ENCODE measurements at regions not wholly inside any gene's neighbourhood (a gene's known extent, or its start where the extent isn't known, plus 50 kb on each side); places are given as distances from the start of the nearest gene placed in this dataset.
"Not testable (repeated sequence)": the region's sequence is repeated elsewhere in the genome, so short reads cannot be mapped to it uniquely, and the experiment has no call there.

DNA sequence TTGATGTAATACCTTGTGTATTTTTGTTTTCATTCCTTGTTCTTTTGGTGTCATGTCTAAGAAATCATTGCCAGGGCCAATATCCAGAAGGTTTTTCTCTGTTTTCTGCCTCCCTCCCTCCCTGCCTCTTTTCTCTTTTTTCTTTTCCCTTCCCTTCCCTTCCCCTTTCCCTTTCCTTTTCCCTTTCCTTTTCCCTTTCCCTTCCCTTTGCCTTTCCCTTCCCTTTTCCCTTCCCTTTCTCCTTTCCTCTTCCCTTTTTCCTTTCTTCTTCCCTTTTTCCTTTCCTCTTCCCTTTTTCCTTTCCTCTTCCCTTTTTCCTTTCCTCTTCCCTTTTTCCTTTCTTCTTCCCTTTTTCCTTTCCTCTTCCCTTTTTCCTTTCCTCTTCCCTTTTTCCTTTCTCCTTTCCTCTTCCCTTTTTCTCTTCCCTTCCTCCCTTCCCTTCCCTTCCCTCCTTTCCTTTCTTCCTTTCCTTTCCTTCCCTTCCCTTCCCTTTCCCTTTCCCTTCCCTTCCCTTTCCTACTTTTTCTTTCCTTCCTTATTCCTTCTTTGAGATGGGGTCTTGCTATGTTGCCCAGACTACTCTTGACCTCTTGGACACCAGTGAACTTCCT is 646.1 kb downstream of the RAPGEF2 start:
- DNase-seq, result no peak

DNA sequence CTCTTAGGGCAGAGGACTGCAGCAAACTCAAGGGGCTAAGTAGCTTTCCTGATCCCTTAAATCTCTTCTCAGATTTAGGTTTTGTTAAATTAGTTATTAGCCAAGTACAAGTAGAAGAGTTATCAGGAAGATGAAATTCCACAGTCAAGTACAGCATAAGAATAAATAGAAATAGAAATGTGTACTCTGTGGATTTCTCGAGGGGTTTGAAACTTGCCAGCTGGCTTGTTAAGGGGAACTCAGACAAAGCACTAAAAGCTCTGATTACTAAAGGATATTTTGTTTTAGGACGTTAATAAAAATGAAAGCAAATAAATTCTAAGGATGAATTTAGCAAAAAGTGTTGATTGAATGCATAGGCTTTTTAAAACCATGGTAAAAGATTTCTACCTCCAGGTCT is 654.6 kb downstream of the RAPGEF2 start:
- DNase-seq, result no peak

DNA sequence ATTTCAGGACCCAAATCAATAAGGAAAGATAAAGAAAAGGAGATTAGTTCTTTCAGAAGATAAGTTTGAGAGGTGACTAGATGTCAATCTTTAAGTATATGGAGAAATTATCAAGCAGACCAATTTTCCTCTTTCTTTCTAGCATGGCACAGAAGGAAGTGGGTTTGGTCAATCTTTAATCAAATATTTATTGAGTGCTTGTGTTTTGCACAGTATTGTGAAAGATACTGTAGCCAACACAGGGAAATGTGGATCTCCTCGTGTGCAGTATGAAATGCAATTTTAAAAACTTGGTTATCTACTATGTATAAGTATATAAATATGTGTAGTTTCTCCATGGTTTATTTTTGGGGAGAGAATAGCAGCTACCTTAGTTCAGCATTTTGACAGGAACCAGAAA is 655.2 kb downstream of the RAPGEF2 start:
- DNase-seq, result no peak

DNA sequence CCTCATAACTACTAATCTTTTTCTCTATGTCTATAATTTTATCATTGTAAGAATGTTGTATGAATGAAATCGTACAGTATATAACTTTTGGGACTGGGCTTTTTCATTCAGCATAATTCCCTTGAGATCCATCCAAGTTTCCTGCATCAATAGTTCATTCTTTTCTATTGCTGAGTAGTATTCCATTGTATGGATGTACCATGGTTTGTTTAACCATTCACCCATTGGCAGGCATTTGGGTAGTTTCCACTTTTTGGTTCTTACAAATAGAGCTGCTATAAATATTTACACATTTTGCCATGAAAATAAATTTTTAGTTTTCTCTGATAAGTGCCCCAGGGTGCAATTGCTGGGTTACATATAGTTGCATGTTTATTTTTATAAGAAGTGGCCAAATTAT is 659.8 kb downstream of the RAPGEF2 start:
- no peak for DNase-seq

DNA sequence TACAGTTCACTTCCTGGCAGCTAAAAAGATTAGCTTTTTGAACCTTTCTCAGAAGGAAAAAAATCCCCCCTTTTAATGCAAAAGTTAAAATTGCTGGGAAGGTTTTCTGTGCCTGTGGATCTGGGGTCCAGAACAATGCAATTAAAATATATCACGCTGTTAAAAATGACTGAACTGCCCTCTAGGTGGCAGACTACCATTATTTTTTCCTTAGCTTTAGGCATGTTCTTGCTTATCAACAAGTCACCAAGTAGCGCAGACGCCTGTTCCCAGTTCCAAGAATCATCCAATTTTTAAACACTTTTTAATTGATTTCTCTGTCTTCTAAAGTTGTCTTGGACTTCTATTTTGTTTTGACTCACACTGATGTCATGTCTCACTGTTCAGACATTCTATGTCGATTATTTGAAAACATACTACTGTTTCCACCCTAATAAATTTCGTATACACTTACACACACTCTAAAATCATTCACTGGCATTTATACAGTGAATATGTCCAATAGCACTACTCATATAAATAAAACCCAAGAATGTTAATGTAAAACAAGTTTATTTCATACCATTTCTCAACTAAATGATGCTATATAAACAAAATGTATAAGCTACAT is 661.6 kb downstream of the RAPGEF2 start:
- peak in 1 of 2 experiments; percentile 6 for DNase-seq

DNA sequence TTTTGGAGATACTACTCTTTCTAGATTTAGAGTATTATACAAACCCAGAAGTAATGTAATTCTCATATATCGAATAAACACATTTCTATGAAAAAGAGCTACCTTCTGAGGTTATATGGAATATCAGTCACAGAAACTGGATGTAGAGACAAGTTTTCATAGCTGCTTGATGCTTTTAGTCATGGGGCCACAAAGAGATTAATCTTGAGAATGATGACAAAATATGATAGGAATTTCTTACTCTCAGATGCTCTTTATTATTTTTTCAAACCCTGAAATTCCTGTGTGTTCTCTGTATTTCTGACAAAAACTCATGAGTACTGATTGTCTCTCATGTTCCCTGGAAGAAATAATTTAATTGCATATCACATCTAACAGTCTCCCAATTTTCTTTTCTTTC is 662.5 kb downstream of the RAPGEF2 start:
- DNase-seq, result no peak

DNA sequence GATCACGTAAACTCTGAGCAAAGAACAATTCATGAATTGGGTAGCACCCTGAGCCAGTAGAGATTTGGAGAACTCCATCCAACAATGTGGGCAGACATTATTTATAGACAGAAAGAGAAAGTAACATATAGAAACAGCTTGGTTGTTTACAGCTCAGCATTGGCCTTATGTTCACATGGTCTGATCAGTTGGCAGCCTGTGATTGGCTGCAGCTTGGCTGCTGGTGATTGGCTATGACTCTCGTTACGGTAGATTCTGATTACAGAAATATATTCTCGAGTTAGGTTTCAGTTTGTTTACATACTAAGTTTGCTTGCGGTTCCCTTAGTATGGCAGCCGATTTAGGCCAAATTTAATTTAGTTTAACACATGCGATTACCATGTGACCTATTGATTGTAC is 663.4 kb downstream of the RAPGEF2 start:
- DNase-seq, result no peak

DNA sequence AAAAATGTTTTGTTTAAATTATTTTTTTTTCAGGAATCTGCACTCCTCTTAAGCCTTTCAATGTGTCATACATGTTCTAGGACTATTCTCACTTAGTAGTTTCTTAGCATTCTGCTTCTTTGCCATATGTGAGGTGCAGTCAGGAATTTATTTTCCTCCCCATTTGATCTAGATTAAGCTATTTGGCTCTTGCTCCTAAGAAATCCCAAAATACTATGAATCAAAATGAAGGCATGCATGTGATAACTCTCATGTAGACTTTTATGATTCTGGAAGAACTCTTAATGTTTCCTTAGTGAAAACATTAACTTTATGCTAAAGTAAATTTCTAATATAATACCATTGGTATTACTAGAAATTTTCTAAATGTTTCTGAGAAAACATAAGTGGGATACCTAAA is 664.5 kb downstream of the RAPGEF2 start:
- no peak for DNase-seq

DNA sequence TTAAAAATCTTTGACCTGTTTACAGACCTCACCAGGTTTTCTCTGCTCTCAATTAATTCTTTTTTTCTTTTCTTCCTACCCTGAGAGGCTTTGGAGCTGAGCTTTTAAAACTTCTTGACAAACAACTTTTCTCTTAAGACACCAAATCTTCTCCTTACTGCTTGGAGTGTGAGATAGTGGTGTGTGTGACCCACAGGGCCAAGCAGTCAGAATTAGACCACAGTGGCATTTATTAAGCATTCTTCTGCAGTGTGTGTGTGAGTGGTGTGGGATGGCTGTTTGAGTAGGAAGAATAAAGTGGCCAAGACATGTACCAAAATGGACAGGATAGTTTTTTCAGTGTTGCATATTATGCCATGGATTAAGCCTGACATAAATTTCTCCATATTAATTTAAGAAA is 665.1 kb downstream of the RAPGEF2 start:
- DNase-seq, result no peak

DNA sequence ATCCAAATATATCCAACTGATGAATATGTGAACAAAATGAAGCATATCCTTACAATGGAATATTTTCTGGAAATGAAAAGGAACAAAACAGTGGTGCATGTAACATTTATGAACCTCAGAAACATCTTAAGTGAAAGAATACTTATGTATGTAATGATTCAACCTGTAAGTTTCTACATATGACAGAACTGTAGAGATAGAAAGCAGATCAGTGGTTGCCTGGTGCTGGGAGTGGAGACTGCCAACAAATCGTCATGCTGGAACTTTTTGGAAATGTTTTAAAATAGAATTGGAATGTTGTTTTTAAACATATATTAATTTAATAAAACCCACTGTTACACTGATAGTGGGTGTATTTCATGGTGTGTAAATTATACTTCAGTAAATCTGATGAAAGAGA is 667.5 kb downstream of the RAPGEF2 start:
- DNase-seq, result no peak

DNA sequence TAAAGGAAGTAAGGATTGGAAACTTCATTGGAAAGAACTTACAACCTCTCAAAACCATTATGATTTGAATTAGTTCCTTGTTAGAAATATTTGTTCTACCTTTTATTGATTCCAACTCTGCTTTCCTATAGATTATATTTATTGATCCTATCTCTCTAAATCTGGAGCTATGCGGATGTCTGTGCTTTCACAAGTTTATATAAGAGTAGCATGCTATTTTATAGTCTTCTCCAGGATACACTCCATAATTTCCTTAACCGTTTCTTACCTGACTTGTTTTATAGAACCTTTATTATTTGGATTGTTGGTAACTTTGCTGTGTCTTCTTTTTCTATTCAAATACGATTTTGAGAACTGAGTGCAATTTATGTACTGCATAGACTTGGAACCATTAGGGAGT is 668.1 kb downstream of the RAPGEF2 start:
- no peak for DNase-seq

DNA sequence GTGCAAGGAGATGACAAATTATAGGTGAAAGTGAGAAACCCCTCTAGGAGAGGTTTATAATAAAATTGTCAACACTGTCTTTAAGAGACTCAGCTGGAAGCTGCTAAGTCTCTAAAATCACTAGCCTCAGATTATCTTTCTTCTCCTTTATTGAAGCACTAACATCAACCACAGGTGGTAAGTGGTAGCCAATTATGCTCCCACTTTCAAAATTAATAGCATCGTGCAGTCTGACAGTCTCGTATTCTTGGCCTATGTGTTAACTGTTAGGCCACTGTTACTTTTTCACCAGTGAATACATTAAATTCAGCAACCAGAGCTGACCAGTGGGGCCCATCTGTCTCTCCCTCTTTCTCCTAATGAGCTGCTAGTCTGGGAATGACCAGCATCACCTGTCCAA is 674.1 kb downstream of the RAPGEF2 start:
- DNase-seq, result no peak

DNA sequence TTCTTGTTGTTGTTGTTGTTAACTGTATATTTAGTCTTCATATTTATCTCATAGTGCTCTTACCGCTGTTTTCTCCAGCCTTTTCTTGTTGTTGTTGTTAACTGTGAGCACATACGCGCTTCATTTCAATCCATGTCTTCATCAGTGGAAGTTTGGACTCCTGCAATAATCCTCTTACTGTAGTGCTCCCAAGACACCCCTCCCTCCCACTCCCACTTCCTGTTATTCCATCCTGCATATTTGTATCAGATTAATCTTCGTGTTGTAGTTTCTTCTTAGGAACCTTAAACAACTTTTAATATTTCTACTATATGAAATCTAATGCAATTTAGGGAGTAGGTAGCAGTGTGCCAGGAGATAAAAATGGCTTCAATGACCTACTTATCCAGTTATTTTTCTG is 674.8 kb downstream of the RAPGEF2 start:
- no peak for DNase-seq

DNA sequence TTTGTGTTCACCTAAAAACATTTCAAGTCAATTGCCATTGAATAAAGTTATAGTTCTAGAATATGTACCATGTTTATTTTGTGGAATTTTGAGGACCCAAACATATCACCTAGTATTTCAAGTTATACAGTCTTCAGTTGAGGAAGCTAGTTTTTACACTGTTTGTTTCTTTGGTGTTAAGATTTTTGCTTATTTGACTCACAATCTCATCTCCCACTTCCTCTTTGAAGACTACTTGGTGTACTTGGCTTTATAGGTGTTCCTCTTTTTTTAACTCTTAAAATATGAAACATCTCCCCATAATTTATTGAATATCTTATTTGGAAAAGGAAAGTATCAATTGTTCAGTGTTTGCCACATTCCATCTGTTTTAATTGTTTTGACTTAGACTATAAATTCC is 675.4 kb downstream of the RAPGEF2 start:
- DNase-seq, result no peak

DNA sequence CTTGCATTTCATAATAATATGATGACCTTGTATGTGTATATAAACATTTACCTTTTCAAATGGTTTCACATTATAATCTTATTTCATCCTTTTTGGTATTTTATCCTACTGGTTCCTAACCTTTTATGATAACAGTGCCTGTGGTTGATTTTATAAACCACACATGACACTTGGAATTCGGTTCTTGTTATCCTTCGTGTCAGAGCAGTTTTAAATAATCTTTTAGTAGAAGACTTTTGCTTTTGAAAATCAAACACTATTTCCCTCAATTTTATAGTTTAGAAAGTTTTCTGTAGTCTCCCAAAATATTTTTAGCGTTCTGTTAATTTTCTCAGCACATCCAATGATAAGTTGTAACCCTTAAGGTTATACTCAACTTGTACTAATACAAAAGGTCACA is 676.8 kb downstream of the RAPGEF2 start:
- DNase-seq, result no peak

DNA sequence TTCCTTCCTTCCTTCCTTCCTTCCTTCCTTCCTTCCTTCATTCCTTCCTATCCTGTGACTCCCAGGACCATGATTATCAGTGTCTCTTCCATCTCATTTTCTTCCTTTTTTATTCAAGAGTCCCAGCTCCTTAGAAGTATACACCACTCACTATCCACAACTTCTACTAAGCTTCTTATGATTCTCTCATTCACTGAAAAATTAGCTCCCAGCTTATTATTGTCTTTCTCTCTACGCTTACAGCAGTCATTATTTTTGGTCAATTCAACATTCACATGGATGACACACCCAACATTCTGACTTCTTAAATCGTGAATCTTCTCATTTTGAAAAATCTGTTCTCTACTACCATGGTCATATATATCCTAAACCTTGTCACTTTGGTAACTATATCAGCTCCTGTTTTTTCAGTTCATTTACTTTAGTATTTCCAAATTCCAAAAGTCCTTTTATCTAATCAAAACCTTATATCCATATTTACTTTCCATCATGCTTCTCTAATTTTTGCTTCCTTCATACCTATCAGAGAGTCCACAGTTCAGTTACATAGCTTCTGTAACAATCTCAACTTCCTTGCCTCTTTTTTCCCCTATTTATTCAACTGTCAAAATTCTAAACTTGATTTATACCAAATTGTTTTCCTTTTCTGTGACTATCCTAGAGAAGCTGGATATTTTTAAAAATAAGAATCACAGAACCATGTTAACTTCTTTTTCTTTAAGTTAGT is 677.5 kb downstream of the RAPGEF2 start:
- DNase-seq, result no peak

DNA sequence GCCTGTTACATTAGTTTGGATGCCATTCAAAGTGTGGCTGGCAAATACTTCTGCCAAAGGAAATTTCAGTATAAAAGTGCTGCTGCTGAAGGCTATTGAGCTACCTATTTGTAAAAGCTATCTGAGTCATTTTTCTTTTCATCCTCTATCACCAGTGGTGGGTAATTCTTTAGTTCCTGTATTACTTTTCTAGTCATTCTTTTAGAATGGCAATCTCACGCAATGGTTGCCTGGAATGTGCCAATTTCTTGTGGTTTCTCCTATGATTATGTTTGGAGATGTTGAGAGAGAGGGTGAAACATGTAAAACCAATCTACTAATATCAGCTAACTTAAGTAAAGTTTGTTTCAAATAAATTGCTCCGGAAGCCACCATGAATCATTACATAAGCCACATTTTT is 685.0 kb downstream of the RAPGEF2 start:
- DNase-seq, result no peak

DNA sequence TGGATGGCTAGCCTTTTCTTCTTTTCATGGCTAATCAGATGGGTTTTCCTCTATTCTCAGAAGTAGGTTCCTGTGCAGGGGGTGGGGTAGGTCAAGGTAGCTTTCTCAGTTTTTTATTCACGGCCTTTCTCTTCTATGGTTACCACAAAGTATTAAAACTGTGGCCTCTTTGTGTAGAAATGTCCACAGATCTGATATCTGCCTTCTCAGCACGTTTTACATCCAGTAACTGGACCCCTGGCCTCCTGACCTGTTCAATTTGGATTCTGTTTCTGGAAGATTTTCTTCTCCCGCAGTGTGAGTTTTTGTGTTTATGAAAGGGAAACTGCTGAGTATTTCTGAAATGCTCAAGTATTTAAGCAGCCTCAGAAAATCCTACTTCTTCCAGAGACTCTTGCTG is 688.5 kb downstream of the RAPGEF2 start:
- no peak for DNase-seq

DNA sequence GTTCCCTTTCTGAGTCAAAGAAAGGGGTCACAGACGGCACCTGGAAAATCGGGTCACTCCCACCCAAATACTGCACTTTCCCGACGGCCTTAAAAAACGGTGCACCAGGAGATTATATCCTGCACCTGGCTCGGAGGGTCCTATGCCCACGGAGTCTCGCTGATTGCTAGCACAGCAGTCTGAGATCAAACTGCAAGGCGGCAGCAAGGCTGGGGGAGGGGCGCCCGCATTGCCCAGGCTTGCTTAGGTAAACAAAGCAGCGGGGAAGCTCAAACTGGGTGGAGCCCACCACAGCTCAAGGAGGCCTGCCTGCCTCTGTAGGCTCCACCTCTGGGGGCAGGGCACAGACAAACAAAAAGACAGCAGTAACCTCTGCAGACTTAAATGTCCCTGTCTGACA is 701.7 kb downstream of the RAPGEF2 start:
- DNase-seq, result not testable (repeated sequence)

DNA sequence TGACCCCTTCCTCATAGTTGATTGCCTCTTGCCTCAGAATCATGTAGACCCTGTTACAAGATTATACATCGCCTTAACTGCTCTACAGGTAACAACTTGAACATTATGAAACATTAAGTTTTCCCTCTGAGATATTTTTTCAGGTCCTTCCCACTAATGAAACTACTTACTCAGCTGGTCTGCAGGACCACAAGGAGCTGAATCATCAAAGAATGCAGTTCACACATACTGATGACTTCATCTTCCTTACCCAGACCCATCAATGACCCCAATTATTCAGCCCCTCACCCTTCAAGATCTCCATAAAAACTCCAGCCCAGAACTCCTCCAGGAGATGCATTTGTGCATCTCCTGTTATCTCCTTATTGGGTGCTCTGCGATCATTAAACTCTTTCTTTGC is 720.9 kb downstream of the RAPGEF2 start:
- DNase-seq, result no peak

DNA sequence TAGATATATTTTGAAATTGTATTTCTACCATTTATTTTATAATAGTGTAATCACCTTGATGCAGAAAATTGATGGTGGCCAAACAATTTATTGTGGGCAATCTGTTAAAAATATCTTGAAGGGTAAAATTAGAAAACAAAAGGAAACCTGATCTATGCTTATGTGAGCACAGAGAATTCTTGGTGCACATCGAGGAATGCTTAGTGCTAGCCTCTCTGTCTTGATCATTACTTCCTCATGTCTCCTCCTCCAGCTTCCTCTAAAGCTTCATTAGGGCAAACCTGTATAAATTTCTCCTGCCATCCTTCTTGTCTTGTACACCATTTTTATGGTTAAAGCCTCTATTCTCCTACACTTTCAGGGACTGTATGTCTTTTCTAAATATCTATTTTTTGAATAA is 725.8 kb downstream of the RAPGEF2 start:
- DNase-seq, result no peak

DNA sequence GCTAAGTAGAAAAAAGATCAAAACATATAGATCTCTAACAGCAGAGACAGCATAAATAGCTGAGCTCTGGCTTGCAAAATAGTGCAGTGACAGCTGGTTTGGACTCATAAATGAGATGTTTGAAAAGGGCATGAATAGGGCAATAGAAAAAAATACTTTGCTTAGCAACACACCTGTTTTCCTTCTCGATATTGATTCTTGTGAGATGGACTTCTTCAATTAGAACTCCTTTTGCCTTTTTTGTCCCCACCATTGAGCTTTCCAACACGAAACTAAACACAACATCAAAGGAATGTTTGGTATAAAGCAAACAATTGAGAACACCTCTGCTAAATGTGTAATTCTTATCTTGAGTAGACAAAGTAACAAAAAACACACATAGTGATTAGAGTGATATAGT is 726.3 kb downstream of the RAPGEF2 start:
- DNase-seq, result no peak

DNA sequence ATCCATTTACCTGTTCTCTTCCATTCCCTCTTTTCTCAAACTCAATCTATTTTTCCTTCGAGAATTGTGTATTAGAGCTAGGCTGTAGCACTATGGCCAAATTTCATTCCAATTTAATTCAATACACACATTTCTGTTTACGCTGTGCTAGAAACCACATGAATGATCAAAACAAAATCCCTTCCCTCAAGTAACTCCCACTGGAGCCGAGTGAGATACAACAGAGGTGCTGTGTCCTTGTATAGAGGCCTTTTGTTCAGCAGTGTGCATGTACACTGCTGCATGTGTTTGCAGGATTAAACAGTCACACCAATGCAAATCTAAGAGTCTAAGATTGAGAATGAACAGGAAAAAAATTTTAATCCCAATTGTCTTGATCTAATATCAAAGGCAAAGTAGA is 734.2 kb downstream of the RAPGEF2 start:
- no peak for DNase-seq

DNA sequence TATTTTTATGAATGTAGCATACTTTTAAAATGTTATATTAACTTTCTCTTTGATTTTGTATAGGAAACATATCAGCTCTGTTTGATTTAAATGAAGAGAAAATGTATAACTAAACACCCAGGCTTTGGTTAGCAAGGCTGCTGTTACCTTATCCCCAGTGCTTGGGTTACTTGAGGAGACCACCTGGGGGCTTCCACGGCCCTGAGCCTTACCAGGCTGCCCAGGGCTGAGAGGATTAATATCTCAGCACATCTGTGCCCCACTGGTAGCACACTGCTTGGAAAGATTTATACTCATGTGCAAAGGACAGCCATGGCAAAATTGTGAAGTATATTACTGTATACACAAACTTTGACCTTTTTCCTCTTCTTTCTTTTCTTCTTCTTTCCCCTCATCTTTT is 752.9 kb downstream of the RAPGEF2 start:
- no peak for DNase-seq

DNA sequence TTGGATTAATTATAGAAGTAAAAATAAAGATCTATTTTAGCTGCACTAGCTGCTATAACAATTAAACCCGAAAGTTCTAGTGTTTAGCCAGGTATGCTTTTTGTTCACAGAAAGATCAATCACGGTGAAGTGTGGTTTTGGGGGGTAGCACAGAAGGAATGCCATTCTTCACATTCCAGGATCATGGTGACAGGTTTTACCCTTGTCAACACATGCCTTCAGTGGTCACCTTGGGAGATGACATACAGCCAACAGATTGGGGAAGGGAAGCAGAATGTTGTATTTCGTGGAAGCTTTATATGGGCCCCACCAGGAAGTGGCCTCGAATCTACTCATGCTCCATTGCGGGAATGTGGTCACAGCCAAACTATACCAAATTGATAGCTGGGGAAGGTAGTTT is 753.6 kb downstream of the RAPGEF2 start:
- DNase-seq, result no peak

All from cerebellar nuclear complex (tissue), 1 donor.